ENCODE measurements at regions not wholly inside any gene's neighbourhood (a gene's known extent, or its start where the extent isn't known, plus 50 kb on each side); places are given as distances from the start of the nearest gene placed in this dataset.
"Not testable (repeated sequence)": the region's sequence is repeated elsewhere in the genome, so short reads cannot be mapped to it uniquely, and the experiment has no call there.

GRCh38 chr7:73218802-73219201 is 89.8 kb downstream of the NSUN5 start:
- CTCF ChIA-PET (ENCODE audit: unreplicated experiment); H3K9me3 ChIP-seq (ENCODE audit: low read length); H3K9me2 ChIP-seq (ENCODE audit: insufficient read depth, low read length); H3K4me3 ChIP-seq (ENCODE audit: low read depth, low read length, poor library complexity, severe bottlenecking); POLR2A ChIA-PET; H3K36me3 ChIP-seq (ENCODE audit: insufficient read depth, low read length); DNase-seq (ENCODE audit: low spot score); H2AFZ ChIP-seq (ENCODE audit: low read length); H3K27ac ChIP-seq (ENCODE audit: low read depth, low read length, poor library complexity, severe bottlenecking); BruUV-seq (replicated peaks); intact Hi-C loops (cut with micrococcal nuclease; ENCODE audit: unreplicated experiment); H4K20me1 ChIP-seq (ENCODE audit: insufficient read depth, low read length); H3K4me2 ChIP-seq (ENCODE audit: low read length); H3K79me2 ChIP-seq (ENCODE audit: insufficient read depth, low read depth, low read length); H3K4me1 ChIP-seq (ENCODE audit: insufficient read depth, low read length, poor library complexity, severe bottlenecking): not testable (repeated sequence)

GRCh38 chr7:73216046-73216675 is 92.5 kb downstream of the NSUN5 start:
- intact Hi-C loops (cut with micrococcal nuclease; ENCODE audit: unreplicated experiment) = not testable (repeated sequence)

GRCh38 chr7:73215232-73215631 is 93.4 kb downstream of the NSUN5 start:
- H4K20me1 ChIP-seq (ENCODE audit: insufficient read depth, low read length); POLR2A ChIA-PET; H3K9me2 ChIP-seq (ENCODE audit: insufficient read depth, low read length); H3K9me3 ChIP-seq (ENCODE audit: low read length); BruUV-seq (replicated peaks); H3K36me3 ChIP-seq (ENCODE audit: insufficient read depth, low read length); DNase-seq (ENCODE audit: low spot score); CTCF ChIA-PET (ENCODE audit: unreplicated experiment); H3K27ac ChIP-seq (ENCODE audit: low read depth, low read length, poor library complexity, severe bottlenecking); H3K79me2 ChIP-seq (ENCODE audit: insufficient read depth, low read depth, low read length); H2AFZ ChIP-seq (ENCODE audit: low read length); intact Hi-C loops (cut with micrococcal nuclease; ENCODE audit: unreplicated experiment); H3K4me3 ChIP-seq (ENCODE audit: low read depth, low read length, poor library complexity, severe bottlenecking); H3K4me2 ChIP-seq (ENCODE audit: low read length): not testable (repeated sequence)
- H3K4me1 ChIP-seq (ENCODE audit: insufficient read depth, low read length, poor library complexity, severe bottlenecking) = peaks cover 12% of the 10 kb centered on the region

More at GRCh38 chr7:73216046-73216675, 92.5 kb downstream of the NSUN5 start:
- H3K4me2 ChIP-seq (ENCODE audit: low read length); H3K36me3 ChIP-seq (ENCODE audit: insufficient read depth, low read length); H3K9me2 ChIP-seq (ENCODE audit: insufficient read depth, low read length); H3K27ac ChIP-seq (ENCODE audit: low read depth, low read length, poor library complexity, severe bottlenecking); DNase-seq (ENCODE audit: low spot score); POLR2A ChIA-PET; BruUV-seq (replicated peaks); H3K79me2 ChIP-seq (ENCODE audit: insufficient read depth, low read depth, low read length); H3K9me3 ChIP-seq (ENCODE audit: low read length); H3K4me3 ChIP-seq (ENCODE audit: low read depth, low read length, poor library complexity, severe bottlenecking); CTCF ChIA-PET (ENCODE audit: unreplicated experiment); H4K20me1 ChIP-seq (ENCODE audit: insufficient read depth, low read length); H2AFZ ChIP-seq (ENCODE audit: low read length): not testable (repeated sequence)
- H3K4me1 ChIP-seq (ENCODE audit: insufficient read depth, low read length, poor library complexity, severe bottlenecking) = peaks cover 12% of the 10 kb centered on the region

- H3K36me3 ChIP-seq (ENCODE audit: insufficient read depth, low read length); H3K9me3 ChIP-seq (ENCODE audit: low read length); H2AFZ ChIP-seq (ENCODE audit: low read length); POLR2A ChIA-PET; H3K9me2 ChIP-seq (ENCODE audit: insufficient read depth, low read length); H3K4me2 ChIP-seq (ENCODE audit: low read length); H3K27ac ChIP-seq (ENCODE audit: low read depth, low read length, poor library complexity, severe bottlenecking); CTCF ChIA-PET (ENCODE audit: unreplicated experiment); DNase-seq (ENCODE audit: low spot score); H3K79me2 ChIP-seq (ENCODE audit: insufficient read depth, low read depth, low read length); intact Hi-C loops (cut with micrococcal nuclease; ENCODE audit: unreplicated experiment); H4K20me1 ChIP-seq (ENCODE audit: insufficient read depth, low read length); BruUV-seq (replicated peaks); H3K4me3 ChIP-seq (ENCODE audit: low read depth, low read length, poor library complexity, severe bottlenecking): not testable (repeated sequence)
- H3K4me1 ChIP-seq (ENCODE audit: insufficient read depth, low read length, poor library complexity, severe bottlenecking) = peaks cover 12% of the 10 kb centered on the region
Measured at GRCh38 chr7:73214471-73214870, 94.2 kb downstream of the NSUN5 start.

GRCh38 chr7:73213076-73213475 is 95.5 kb downstream of the NSUN5 start:
- CTCF ChIA-PET (ENCODE audit: unreplicated experiment); POLR2A ChIA-PET; BruUV-seq (replicated peaks); H3K36me3 ChIP-seq (ENCODE audit: insufficient read depth, low read length); intact Hi-C loops (cut with micrococcal nuclease; ENCODE audit: unreplicated experiment); H3K4me2 ChIP-seq (ENCODE audit: low read length); H3K9me2 ChIP-seq (ENCODE audit: insufficient read depth, low read length); H3K79me2 ChIP-seq (ENCODE audit: insufficient read depth, low read depth, low read length); H3K27ac ChIP-seq (ENCODE audit: low read depth, low read length, poor library complexity, severe bottlenecking); H2AFZ ChIP-seq (ENCODE audit: low read length); H3K9me3 ChIP-seq (ENCODE audit: low read length); DNase-seq (ENCODE audit: low spot score); H4K20me1 ChIP-seq (ENCODE audit: insufficient read depth, low read length); H3K4me3 ChIP-seq (ENCODE audit: low read depth, low read length, poor library complexity, severe bottlenecking): not testable (repeated sequence)
- H3K4me1 ChIP-seq (ENCODE audit: insufficient read depth, low read length, poor library complexity, severe bottlenecking) = peaks cover 12% of the 10 kb centered on the region

- intact Hi-C loops (cut with micrococcal nuclease; ENCODE audit: unreplicated experiment); H4K20me1 ChIP-seq (ENCODE audit: insufficient read depth, low read length); BruUV-seq (replicated peaks); CTCF ChIA-PET (ENCODE audit: unreplicated experiment); H3K79me2 ChIP-seq (ENCODE audit: insufficient read depth, low read depth, low read length); DNase-seq (ENCODE audit: low spot score); H3K9me3 ChIP-seq (ENCODE audit: low read length); H3K4me2 ChIP-seq (ENCODE audit: low read length); H3K4me1 ChIP-seq (ENCODE audit: insufficient read depth, low read length, poor library complexity, severe bottlenecking); H3K9me2 ChIP-seq (ENCODE audit: insufficient read depth, low read length); H3K4me3 ChIP-seq (ENCODE audit: low read depth, low read length, poor library complexity, severe bottlenecking); POLR2A ChIA-PET; H2AFZ ChIP-seq (ENCODE audit: low read length); H3K36me3 ChIP-seq (ENCODE audit: insufficient read depth, low read length); H3K27ac ChIP-seq (ENCODE audit: low read depth, low read length, poor library complexity, severe bottlenecking): not testable (repeated sequence)
Measured at GRCh38 chr7:73205594-73205993, 103.0 kb downstream of the NSUN5 start.

DNA sequence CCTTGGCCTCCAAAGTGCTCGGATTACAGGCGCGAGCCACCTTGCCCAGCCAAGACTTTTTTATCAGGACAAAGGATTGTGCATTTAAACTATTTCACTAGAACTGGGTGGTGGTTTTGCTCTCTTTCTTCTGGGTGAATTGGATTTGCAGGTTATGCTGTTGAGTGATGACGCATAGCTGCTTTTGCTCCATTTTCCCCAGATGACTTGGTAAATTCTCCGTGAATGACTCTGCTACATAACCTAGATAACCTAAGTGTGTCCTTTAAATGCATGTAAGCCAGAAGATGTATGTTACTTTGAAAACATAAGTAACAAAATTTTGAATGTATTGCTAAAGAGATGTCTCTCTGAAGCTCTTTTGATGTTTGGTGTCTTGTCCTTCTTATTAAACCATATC is 103.7 kb downstream of the NSUN5 start:
- BruUV-seq (replicated peaks); DNase-seq (ENCODE audit: low spot score): not testable (repeated sequence)

More for the DNA sequence above, 103.7 kb downstream of the NSUN5 start:
- H3K27ac ChIP-seq (ENCODE audit: low read depth, low read length, poor library complexity, severe bottlenecking); H3K4me2 ChIP-seq (ENCODE audit: low read length); H3K79me2 ChIP-seq (ENCODE audit: insufficient read depth, low read depth, low read length); H3K9me2 ChIP-seq (ENCODE audit: insufficient read depth, low read length); H3K4me3 ChIP-seq (ENCODE audit: low read depth, low read length, poor library complexity, severe bottlenecking); intact Hi-C loops (cut with micrococcal nuclease; ENCODE audit: unreplicated experiment); H3K4me1 ChIP-seq (ENCODE audit: insufficient read depth, low read length, poor library complexity, severe bottlenecking); H2AFZ ChIP-seq (ENCODE audit: low read length); H4K20me1 ChIP-seq (ENCODE audit: insufficient read depth, low read length); H3K9me3 ChIP-seq (ENCODE audit: low read length); CTCF ChIA-PET (ENCODE audit: unreplicated experiment); H3K36me3 ChIP-seq (ENCODE audit: insufficient read depth, low read length); POLR2A ChIA-PET: not testable (repeated sequence)
